GM18517 (cell line): ENCODE measurements at regions not wholly inside any gene's neighbourhood (a gene's known extent, or its start where the extent isn't known, plus 50 kb on each side); places are given as distances from the start of the nearest gene placed in this dataset.
"Not testable (repeated sequence)": the region's sequence is repeated elsewhere in the genome, so short reads cannot be mapped to it uniquely, and the experiment has no call there.

Source experiments
- ATAC-seq: cut with Tn5 transposase; IDR thresholded peaks from one replicate; pipeline ENCODE4 v1.9.1; 2021; ENCODE audit warnings: mild to moderate bottlenecking, moderate library complexity; ENCODE audit not compliant: unreplicated experiment

DNA sequence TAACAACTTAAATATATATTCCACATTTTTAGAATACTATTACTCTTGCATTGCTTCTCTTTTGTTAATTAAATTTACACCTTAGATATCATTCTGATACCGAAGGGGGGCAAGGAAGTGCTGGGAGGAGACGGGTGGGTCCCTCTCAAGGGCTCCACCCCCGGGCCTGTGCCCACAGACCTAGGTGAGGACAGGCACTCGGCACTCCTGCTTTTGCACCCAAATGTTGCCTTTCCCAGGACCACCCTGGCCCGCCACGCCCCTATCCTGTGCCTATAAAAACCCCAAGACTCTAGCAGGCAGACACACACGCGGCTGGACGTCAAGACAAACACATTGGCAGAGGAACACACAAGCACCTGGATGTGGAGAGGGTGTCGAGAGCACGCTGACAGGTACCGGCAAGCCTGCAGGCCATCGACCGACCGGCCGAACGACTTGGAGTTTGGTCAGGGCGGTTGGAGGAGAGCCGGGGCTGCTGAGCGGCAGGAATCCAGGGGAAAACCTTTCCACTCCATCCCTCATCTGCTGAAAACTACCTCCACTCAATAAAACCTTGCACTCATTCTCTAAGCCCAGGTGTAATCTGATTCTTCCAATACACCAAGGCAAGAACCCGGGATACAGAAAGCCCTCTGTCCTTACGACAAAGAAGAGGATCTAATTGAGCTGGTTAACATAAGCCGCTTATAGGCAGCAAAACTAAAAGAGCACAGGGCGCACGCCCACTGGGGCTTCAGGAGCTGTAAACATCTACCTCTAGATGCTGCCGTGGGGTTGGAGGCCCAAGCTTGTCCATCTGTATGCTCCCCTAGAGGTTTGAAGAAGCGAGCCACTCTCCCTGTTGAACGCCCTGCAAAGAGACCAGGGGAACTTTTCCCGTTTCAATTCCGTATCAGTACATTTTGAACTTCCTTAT, 197.4 kb upstream of the PRSS16 start:
- no peak for ATAC-seq

DNA sequence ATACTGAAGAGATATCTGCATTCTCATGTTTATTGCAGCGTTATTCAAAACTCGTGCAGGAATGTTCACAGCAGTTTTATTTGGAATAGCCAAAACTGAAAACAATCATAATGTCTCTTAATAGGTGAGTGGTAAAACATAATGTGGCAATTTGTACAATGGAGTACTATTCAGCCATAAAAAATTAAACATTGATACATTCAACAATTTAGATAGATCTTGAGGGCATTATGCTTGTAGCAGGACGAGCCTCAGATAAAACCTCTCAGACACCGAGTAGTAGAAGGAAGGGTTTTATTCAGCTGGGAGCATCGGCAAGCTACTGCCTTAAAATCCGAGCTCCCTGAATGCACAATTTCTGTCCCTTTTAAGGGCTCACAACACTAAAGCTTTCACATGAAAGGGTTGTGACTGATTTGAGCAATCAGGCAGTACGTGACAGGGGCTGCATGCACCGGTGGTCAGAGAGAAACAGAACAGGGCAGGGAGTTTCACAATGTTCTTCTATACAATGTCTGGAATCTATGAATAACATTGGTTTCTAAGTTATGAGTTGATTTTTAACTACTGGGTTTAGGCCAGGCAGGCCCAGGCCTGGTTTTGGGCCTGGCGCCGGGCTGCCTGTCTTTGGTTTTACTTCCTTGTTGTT, 195.3 kb upstream of the PRSS16 start:
- not testable (repeated sequence) for ATAC-seq

DNA sequence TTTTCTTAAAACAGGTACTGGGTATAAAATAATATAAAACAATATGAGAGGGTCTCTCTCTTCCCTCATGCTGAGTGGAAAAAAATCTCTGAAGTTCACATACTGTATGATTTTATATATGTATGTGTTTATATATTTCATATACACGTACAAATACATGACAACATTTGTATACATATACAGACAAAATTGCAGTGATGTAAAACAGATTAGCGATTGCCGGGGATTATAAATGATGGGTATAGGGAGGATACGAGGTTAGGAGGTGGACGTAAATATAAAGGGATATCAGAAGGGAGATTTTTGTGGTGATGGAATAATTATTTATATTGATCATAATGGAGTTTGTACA, 194.8 kb upstream of the PRSS16 start:
- ATAC-seq = no peak

DNA sequence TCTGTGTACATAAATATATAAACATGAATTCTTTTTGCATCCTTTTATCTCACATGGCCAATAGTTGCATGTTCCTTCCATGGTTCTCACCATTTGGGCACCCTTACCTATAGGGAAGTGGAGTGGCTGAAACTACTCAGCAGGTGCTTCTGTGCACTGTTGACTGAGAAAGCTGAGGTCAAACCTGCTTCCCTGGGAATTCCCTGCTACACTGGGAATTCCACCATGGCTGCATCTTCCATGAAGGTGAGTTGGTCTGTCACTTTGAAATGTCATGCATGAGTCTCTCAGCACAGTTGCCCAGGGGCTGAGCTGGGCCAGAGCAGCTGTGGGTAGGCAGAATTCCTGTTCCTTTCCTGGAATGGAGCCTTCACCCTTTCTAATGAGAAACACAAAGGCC, 193.8 kb upstream of the PRSS16 start:
- ATAC-seq = no peak

DNA sequence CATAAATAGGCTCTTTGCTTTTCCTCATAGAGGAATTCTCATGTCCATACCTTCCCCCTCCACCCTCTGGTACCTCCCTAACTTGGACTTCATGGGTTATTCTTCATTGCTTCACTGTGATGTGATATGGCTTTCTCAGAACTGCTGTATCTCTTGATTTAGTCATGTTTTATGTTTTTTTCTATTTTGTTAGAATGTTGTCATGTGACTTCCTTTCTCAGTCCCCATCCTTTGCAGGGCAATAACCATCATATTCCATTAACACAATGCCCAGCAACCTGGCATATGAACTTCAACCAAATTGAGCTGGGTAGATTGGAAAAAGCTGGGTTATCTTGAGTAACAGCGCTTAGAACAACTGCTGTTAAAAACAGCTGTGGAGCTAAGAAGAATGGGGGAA, 190.9 kb upstream of the PRSS16 start:
- no peak for ATAC-seq

DNA sequence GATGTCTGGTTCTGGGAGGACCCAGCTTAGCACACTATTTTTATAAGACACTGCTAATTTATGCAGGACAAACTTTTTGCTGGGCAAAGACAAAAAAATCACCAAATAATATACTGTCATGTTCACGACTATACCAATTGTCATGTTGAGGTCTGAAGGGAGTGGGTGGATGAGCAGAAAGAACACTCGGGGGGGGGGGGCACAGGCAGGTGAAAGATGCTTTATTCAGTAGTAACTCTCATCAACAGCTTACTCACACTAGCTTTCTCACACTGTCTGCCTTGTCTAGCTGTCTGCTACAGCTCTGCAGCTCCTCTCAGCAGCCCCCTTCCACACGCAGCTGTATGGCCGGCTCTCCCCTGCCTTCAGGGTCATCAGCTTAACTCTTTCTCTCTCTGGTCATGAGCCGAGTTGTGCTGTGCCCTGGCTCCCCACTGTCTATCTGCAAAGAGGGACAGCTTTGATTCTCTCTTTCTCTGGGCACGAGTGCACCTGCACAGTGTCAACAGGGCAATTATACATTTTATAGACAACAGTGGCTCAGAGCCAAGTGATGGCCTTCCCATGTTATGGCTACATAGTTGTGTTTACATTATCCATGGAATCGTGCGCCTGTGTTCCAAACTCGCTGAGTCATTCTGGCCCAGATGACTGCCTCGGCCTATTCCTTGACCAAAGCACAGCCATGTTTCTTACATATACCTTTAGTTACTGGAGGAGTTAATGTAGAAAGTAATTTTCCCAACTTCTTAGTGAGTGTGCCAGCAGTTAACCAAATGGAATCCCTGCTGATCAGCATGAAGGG, 187.7 kb upstream of the PRSS16 start:
- ATAC-seq = no peak

DNA sequence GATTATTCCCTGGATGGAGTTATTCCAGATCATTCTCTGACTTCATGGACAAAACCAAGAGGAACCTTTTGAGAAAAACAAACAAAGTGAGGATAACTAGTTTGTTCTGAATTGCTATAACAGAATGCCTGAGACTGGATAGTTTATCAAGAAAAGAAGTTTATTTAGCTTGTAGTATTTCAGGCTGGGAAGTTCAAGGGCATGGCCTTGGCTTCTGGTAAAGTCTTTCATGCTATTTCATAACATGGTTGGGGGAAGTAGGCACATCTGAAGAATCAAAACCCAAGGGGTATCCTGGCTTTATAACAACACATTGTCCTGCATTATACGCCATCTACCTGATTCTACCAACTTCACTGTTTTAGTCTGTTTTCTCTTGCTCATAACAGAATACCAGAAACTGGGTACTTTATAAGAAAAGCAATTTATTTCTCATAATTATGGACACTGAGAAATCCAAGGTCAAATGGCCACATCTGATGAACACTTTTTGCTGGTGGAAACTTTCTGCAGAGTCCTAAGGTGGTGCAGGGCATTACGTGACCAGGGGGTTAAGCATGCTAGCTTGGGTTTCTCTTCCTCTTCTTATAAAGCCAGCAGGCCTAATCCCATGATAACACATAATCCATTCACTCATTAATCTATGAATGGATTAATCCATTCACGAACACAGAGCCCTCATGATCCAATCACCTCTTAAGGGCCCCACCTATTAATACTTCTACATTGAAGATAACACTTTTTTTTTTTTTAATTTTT, 186.1 kb upstream of the PRSS16 start:
- no peak for ATAC-seq

- ATAC-seq = no peak
These were observed 184.7 kb upstream of the PRSS16 start for GRCh38 chr6:27062755-27063154.

GRCh38 chr6:27065183-27065582, 182.3 kb upstream of the PRSS16 start:
- no peak for ATAC-seq

GRCh38 chr6:27066381-27066780, 181.1 kb upstream of the PRSS16 start:
- ATAC-seq = no peak

DNA sequence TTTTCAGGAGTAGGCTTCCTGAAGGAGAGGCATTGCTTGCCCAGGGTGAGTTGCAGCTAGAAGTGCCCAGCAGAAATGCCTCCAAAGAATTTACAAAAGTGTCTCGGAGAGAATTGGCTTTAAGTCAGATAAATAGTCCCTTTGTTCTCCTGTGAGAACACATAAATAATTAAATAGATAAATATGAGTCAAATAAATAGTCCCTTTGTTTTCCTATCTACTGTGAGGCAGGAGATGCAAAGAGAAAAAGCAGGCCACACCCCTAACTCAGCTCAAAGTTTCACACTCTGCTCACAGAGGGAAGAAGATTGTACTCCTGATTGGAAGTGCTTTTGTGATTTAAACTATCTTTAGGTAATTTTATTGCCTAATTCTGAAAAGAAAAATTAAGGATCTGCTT, 180.7 kb upstream of the PRSS16 start:
- ATAC-seq = no peak

DNA sequence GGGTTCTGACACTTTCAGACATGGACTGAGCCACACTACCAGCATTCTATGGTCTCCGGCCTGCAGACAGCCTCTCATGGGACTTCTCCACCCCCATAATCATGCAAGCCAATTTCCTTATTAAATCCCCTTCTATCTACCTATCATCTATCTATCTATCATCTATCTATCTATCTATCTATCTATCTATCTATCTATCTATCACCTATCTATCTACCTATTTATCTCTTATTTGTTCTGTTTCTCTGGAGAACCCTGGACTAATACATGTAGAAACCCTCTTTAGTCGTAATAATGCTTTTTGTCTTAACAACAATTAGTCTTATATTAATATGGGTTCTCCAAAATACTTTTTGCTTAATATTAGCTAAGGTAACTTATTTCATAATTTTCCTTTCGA, 174.1 kb upstream of the PRSS16 start:
- no peak for ATAC-seq

DNA sequence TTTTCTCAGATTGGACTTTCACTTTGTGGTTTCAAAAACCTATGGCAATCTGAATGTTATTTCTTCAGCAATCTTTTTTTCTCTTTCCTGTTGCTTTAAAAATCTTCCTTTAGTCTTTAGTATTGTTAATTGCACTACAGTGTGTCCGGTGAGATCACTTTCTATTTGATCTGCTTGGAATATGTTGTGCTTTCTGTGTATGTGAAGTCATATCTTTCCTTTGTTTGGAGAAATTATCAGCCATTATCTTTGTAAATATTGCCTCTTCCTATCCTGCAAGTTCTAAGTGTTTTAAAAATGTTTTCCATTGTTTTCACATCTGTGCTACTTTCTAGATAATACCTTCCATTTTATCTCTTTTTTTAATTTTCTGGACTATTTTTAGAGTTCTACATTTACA, 171.4 kb upstream of the PRSS16 start:
- no peak for ATAC-seq

GRCh38 chr6:27078734-27079357, 168.7 kb upstream of the PRSS16 start:
- no peak for ATAC-seq

- ATAC-seq = no peak
These were observed 166.3 kb upstream of the PRSS16 start for GRCh38 chr6:27081188-27081587.

DNA sequence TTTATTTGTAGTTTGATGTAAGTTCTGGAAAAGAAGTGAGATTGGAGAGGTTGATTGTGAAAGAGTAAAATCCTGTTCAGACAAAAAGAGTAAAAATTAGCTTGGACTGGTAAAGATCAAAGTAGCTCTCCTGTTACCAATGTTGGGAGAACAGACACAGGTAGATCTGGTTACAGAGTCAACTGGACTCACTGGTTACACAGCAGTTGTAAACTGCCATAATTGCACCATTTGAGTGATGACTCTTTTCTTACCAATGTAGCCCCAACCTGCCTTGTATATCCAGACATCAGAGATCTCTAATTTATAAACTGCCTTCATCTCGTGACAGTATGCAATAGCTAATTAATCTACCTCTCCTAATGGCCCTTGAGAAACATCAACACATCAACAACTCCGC, 165.6 kb upstream of the PRSS16 start:
- ATAC-seq = no peak

DNA sequence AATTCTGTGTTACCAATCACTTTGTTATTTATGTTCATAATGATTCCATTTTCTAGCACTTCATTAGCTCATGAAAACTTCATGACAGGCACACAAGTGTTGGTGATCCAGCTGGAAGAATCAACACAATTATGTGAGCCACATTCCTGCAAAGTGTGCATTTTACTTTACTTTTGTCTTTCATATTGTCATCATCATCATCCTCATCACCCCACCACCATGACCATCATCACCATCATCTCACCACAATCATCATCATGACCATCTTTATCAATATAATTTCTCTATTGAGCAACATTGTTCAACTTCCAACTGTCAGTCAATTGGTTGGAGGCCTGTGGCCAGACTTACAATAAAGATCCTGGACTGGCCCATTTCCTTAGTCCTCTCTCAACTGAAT, 159.4 kb upstream of the PRSS16 start:
- no peak for ATAC-seq

DNA sequence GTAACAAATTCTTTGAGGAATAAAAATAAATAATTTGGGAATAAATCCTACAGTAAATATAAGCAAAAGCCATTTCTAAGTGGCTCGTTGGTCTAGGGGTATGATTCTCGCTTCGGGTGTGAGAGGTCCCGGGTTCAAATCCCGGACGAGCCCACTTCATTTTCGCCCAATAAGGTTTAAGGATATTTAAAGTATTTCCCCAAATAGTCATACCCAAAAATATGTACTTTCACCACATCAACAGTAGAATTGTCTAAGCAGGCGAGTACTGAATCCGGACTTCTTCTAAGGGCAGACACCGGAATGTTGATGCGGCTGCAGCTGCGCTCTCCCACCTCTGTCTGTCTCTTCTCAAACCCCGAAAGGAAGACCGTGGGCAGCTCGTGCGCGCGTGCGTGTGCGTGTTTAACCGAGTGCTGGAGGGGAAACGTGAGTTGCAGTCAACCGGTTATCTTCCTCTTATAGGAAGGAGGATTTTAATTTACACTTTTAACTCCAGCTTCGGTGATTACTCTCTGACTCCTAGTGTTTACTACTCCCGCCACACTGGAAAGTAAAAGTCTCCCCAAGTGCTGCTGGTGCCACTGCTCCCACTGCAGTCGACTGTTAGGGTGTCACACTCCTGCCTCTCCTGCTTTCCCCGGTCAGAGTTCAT, 155.7 kb upstream of the PRSS16 start:
- peak; percentile 49 for ATAC-seq

DNA sequence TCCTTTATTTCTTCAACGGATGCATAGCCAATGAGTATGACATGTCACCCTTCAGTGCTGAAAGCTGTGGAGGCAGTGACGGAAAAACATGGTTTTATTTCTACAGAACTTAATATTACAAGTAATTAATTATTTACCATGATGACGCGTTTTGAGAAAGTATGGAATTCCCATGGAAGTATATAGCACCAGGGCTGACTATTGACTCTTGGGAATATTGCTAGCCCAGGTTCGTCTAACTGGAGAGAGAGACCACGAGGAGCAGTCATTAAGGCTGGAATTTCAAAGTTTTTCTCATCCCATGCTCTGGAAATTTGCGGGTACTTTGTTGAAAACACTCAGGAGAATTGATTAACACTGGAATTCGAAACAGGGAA, 155.2 kb upstream of the PRSS16 start:
- no peak for ATAC-seq

DNA sequence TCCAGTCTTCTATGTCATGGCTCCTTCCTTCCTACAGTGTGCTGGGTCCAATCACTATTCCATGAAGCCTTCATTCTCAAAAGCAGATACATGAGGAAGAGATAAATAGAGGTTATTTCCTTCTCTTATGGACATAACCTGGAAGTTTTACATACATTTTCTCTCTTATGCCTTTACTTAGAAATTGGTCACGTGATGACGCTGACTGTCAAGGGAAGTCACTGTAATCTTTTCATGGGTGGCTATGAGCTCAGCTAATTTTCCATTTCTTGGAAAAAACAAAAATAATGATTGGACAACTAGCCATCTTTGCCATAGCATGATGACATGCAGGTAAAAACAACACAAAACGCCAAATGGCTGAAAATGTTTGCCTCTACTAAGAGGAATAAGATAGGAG, 151.6 kb upstream of the PRSS16 start:
- no peak for ATAC-seq
